H1 (cell line): ENCODE measurements at regions not wholly inside any gene's neighbourhood (a gene's known extent, or its start where the extent isn't known, plus 50 kb on each side); places are given as distances from the start of the nearest gene placed in this dataset.

Experiments
- POLR2AphosphoS5 ChIP-seq: IDR thresholded peaks from 2 replicates; pipeline ENCODE4 v1.6.1; 2011; ENCODE audit warnings: low read depth, low read length
- RNF2 ChIP-seq: fragments of 200-900, 300-1000 bp; sonication (generic); IDR thresholded peaks from 2 replicates; pipeline ENCODE4 v1.7.1; 2016; ENCODE audit warnings: borderline replicate concordance, low read depth, mild to moderate bottlenecking, antibody characterized with exemption, low read length; ENCODE audit not compliant: poor library complexity, severe bottlenecking; ENCODE audit errors: missing control alignments
- SIRT6 ChIP-seq: IDR thresholded peaks from one replicate; pipeline ENCODE4 v1.7.1; 2012; ENCODE audit warnings: low read length, inconsistent platforms
- TF ChIP-seq, protein P1 (sequence below): fragments of 300-600 bp; sonication (generic); IDR thresholded peaks from 2 replicates; pipeline ENCODE4 v1.7.1; 2012; ENCODE audit warnings: low read length, moderate library complexity, mild to moderate bottlenecking, inconsistent platforms; ENCODE audit not compliant: insufficient replicate concordance

DNA sequence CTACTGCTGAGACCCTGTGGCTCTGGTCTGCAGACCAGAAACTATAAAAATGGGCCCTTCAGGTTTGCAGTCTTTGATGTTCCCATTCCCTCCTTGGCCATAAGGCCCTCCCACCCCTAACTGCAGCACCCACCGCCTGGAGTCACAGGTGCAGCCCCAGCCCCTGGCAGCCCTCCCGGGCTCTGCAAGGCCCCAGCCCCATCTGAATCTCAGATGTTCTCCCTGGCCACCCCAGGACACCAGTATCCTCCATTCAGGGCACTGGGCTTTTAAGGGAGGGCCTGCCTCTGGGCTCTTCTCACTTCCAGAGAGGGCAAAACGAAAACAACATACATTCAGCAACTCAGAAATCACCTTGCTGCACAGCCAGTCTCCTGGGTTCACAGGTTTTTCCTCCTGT is 107.7 kb upstream of the RET start (continued):
- TF ChIP-seq, protein P1, sequence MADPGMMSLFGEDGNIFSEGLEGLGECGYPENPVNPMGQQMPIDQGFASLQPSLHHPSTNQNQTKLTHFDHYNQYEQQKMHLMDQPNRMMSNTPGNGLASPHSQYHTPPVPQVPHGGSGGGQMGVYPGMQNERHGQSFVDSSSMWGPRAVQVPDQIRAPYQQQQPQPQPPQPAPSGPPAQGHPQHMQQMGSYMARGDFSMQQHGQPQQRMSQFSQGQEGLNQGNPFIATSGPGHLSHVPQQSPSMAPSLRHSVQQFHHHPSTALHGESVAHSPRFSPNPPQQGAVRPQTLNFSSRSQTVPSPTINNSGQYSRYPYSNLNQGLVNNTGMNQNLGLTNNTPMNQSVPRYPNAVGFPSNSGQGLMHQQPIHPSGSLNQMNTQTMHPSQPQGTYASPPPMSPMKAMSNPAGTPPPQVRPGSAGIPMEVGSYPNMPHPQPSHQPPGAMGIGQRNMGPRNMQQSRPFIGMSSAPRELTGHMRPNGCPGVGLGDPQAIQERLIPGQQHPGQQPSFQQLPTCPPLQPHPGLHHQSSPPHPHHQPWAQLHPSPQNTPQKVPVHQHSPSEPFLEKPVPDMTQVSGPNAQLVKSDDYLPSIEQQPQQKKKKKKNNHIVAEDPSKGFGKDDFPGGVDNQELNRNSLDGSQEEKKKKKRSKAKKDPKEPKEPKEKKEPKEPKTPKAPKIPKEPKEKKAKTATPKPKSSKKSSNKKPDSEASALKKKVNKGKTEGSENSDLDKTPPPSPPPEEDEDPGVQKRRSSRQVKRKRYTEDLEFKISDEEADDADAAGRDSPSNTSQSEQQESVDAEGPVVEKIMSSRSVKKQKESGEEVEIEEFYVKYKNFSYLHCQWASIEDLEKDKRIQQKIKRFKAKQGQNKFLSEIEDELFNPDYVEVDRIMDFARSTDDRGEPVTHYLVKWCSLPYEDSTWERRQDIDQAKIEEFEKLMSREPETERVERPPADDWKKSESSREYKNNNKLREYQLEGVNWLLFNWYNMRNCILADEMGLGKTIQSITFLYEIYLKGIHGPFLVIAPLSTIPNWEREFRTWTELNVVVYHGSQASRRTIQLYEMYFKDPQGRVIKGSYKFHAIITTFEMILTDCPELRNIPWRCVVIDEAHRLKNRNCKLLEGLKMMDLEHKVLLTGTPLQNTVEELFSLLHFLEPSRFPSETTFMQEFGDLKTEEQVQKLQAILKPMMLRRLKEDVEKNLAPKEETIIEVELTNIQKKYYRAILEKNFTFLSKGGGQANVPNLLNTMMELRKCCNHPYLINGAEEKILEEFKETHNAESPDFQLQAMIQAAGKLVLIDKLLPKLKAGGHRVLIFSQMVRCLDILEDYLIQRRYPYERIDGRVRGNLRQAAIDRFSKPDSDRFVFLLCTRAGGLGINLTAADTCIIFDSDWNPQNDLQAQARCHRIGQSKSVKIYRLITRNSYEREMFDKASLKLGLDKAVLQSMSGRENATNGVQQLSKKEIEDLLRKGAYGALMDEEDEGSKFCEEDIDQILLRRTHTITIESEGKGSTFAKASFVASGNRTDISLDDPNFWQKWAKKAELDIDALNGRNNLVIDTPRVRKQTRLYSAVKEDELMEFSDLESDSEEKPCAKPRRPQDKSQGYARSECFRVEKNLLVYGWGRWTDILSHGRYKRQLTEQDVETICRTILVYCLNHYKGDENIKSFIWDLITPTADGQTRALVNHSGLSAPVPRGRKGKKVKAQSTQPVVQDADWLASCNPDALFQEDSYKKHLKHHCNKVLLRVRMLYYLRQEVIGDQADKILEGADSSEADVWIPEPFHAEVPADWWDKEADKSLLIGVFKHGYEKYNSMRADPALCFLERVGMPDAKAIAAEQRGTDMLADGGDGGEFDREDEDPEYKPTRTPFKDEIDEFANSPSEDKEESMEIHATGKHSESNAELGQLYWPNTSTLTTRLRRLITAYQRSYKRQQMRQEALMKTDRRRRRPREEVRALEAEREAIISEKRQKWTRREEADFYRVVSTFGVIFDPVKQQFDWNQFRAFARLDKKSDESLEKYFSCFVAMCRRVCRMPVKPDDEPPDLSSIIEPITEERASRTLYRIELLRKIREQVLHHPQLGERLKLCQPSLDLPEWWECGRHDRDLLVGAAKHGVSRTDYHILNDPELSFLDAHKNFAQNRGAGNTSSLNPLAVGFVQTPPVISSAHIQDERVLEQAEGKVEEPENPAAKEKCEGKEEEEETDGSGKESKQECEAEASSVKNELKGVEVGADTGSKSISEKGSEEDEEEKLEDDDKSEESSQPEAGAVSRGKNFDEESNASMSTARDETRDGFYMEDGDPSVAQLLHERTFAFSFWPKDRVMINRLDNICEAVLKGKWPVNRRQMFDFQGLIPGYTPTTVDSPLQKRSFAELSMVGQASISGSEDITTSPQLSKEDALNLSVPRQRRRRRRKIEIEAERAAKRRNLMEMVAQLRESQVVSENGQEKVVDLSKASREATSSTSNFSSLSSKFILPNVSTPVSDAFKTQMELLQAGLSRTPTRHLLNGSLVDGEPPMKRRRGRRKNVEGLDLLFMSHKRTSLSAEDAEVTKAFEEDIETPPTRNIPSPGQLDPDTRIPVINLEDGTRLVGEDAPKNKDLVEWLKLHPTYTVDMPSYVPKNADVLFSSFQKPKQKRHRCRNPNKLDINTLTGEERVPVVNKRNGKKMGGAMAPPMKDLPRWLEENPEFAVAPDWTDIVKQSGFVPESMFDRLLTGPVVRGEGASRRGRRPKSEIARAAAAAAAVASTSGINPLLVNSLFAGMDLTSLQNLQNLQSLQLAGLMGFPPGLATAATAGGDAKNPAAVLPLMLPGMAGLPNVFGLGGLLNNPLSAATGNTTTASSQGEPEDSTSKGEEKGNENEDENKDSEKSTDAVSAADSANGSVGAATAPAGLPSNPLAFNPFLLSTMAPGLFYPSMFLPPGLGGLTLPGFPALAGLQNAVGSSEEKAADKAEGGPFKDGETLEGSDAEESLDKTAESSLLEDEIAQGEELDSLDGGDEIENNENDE: no peak
- no peak for TF ChIP-seq POLR2AphosphoS5
- TF ChIP-seq SIRT6: no peak
- no peak for TF ChIP-seq RNF2
- TF ChIP-seq, all 59 proteins: peak for 0
